Neutrophil (primary cell): ENCODE measurements at regions not wholly inside any gene's neighbourhood (a gene's known extent, or its start where the extent isn't known, plus 50 kb on each side); places are given as distances from the start of the nearest gene placed in this dataset.

Experiments used
- H3K27ac ChIP-seq: fragments of 200-600 bp; sonication (generic); 2 replicates; pipeline ENCODE4 v1.5.1; 2016; ENCODE audit warnings: mild to moderate bottlenecking, moderate library complexity
- H3K27me3 ChIP-seq: fragments of 200-600 bp; sonication (generic); 2 replicates; pipeline ENCODE4 v1.6.0; 2016; ENCODE audit warnings: mild to moderate bottlenecking
- H3K36me3 ChIP-seq: fragments of 200-600 bp; sonication (generic); 2 replicates; pipeline ENCODE4 v1.5.1; 2017
- H3K4me1 ChIP-seq, 2 experiments: fragments of 200-600 bp in 1 of 2; sonication (generic) in 1 of 2; 1 replicate in 1 of 2; 2 replicates in 1 of 2; pipeline versions ENCODE4 v1.5.1 to v1.6.1; 2013 to 2016; ENCODE audit warnings: low read depth in 1 of 2, low read length in 1 of 2, mild to moderate bottlenecking in 1 of 2, moderate library complexity in 1 of 2; ENCODE audit not compliant: control insufficient read depth in 1 of 2, insufficient read depth in 1 of 2
- H3K4me3 ChIP-seq, 2 experiments: fragments of 200-600 bp in 1 of 2; sonication (generic) in 1 of 2; 1 replicate in 1 of 2; 2 replicates in 1 of 2; pipeline ENCODE4 v1.5.1; 2013 to 2016; ENCODE audit warnings: low read depth in 1 of 2, low read length in 1 of 2, mild to moderate bottlenecking in 1 of 2, moderate library complexity in 1 of 2
- H3K9me3 ChIP-seq: fragments of 200-600 bp; sonication (generic); 2 replicates; pipeline ENCODE4 v1.5.1; 2016
- TF ChIP-seq, protein P1 (sequence below): fragments of 200-600 bp; sonication (generic); IDR thresholded peaks from 2 replicates; pipeline ENCODE4 v1.5.1; 2016; ENCODE audit warnings: antibody characterized with exemption

DNA sequence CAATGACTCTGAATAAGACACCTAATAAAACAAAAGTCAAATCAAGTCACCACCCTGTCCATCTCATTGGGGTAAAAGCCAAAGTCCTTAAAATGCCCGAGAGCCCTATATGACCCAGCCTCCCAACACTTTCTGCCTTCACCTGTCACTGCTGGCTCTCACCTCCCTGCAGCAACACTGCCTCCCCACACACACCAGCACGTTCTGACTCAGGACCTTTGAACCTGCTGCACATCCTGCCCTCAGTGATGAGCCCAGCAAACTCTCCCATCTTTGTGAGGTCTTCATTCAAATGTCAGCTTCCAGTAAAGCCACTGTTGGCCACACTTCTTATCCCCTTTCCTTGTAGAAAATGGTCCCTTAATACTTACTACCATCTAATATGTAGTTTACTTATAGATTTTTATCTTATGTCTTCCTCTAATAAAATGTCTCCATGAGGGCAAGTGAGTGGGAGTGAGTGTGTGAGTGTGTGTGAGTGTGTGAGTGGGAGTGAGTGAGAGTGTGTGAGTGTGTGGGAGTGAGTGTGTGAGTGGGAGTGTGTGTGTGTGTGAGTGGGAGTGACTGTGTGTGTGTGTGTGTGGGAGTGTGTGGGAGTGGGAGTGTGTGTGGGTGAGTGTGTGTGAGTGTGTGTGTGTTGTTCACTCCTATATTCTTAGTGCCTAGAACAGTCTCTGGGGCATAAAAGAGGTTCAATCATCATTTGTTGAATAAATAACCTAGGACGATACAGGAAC lies 504.7 kb downstream of the EIPR1 start:
- no peaks in the 10 kb centered on the region for H3K36me3 ChIP-seq
- no peak overlapping the region for H3K27ac ChIP-seq
- no peaks in the 10 kb centered on the region for H3K4me1 ChIP-seq
- TF ChIP-seq, protein P1, sequence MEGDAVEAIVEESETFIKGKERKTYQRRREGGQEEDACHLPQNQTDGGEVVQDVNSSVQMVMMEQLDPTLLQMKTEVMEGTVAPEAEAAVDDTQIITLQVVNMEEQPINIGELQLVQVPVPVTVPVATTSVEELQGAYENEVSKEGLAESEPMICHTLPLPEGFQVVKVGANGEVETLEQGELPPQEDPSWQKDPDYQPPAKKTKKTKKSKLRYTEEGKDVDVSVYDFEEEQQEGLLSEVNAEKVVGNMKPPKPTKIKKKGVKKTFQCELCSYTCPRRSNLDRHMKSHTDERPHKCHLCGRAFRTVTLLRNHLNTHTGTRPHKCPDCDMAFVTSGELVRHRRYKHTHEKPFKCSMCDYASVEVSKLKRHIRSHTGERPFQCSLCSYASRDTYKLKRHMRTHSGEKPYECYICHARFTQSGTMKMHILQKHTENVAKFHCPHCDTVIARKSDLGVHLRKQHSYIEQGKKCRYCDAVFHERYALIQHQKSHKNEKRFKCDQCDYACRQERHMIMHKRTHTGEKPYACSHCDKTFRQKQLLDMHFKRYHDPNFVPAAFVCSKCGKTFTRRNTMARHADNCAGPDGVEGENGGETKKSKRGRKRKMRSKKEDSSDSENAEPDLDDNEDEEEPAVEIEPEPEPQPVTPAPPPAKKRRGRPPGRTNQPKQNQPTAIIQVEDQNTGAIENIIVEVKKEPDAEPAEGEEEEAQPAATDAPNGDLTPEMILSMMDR: no peak
- H3K27me3 ChIP-seq: no peaks in the 10 kb centered on the region
- no peak overlapping the region for H3K4me3 ChIP-seq
- H3K9me3 ChIP-seq: no peaks in the 10 kb centered on the region

DNA sequence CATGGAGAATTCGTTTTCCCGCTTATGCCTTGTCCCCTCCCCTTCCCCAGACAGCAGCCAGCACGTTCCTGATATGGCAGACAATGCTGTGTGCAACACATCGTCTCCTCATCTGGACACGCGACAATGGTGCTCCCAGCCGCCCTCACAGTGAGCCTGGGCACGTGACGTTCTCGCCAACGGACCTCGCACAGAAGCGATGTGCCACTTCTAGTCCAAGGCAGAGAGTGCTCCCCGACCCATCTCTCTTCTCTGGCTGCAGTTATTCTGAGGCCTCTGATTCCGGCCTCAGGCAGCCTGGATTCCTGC lies 505.4 kb downstream of the EIPR1 start:
- no peak overlapping the region for H3K27ac ChIP-seq
- H3K4me1 ChIP-seq: no peaks in the 10 kb centered on the region
- H3K27me3 ChIP-seq: no peaks in the 10 kb centered on the region
- no peaks in the 10 kb centered on the region for H3K36me3 ChIP-seq
- TF ChIP-seq, protein P1: no peak
- H3K4me3 ChIP-seq: no peak overlapping the region
- H3K9me3 ChIP-seq: no peaks in the 10 kb centered on the region

DNA sequence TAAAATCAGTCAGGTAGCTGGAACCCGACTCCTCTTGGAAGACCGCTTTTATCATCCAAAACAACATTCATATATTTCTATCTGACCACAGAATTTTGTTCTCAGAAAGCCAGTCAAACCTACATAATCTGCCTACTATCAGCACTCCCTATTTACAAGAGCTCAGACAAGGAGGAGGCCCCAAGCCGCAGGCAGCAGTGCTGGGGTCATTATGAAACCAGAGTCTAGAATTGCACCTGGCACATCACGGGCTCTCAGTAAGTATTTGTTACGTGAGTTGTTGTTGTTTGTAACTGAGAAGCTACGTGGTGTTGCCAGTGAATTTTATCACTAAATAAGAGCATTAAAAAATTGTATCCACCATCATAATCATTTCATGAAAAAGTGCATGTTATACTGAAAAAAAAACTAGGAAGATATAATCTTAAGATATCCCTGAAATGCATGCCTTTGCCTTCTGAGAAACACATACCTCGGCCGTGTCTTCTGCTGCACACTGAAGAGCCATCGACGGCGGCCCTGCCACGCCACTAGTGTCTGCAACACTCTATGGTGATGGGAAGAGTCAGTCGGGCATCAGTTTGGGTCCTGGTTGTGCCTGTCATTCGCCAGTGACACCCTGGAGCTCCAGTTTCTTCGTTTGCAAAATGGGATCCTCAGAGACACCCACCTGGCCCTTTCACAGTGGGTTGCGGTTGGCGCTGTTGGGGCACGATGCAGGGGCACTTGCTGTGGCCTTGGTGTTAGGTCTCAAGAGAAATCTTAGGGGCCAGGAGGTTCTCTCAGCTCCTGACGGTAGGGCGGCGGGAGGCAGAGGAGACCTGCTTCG lies 505.9 kb downstream of the EIPR1 start:
- TF ChIP-seq, protein P1: no peak
- H3K27me3 ChIP-seq: no peaks in the 10 kb centered on the region
- H3K4me3 ChIP-seq: no peak overlapping the region
- no peaks in the 10 kb centered on the region for H3K9me3 ChIP-seq
- no peak overlapping the region for H3K27ac ChIP-seq
- no peaks in the 10 kb centered on the region for H3K4me1 ChIP-seq
- H3K36me3 ChIP-seq: no peaks in the 10 kb centered on the region

DNA sequence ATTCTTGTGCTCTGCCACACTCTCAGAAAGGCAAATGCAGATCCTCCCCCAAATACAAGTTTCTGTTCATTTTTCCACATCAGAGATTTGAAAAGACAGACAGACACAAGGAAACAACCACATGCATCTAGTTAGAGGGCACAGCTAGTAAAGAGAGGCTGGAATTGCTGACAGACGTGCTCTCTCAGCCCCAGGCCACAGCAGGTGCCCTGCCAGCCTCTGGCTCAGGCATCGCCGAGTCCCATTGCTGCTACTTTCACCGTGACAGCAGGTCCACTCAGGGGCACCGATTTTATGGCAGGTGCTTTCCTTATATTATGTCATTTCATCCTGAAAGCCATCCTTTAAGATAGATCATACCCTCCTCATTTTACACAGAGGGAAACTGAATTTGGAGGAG lies 507.5 kb downstream of the EIPR1 start:
- Histone ChIP-seq H3K27me3 (no peaks in the 10 kb centered on the region), H3K9me3 (no peaks in the 10 kb centered on the region)
- TF ChIP-seq, protein P1: no peak

DNA sequence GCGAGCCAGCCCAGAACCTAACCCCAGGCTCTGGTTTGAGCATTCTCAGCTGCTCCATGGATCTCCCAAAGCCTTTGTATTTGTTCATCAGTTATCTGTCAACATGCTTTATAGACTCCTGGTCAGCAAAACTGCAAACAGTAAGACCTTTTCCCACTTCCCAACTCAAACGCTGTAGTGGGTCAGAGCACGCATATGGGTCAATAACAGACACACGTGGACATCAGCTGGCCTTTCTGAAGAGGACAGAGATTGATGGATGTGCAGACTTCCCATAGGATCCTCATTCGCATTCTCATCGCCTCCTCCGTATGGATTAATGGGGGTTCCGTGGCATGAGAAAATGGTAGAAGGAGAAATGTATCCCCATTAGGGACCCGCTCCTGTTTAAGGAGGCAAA lies 508.1 kb downstream of the EIPR1 start:
- H3K27ac ChIP-seq: no peak overlapping the region
- TF ChIP-seq, protein P1: no peak
- H3K27me3 ChIP-seq: no peaks in the 10 kb centered on the region
- no peaks in the 10 kb centered on the region for H3K9me3 ChIP-seq
- no peaks in the 10 kb centered on the region for H3K4me1 ChIP-seq
- H3K36me3 ChIP-seq: no peaks in the 10 kb centered on the region
- no peak overlapping the region for H3K4me3 ChIP-seq

More for the DNA sequence above, 507.5 kb downstream of the EIPR1 start:
- Histone ChIP-seq H3K36me3 (no peaks in the 10 kb centered on the region), H3K27ac (no peak overlapping the region), H3K4me1 (no peaks in the 10 kb centered on the region), H3K4me3 (no peak overlapping the region)
